Testis (tissue), 2 donors: ENCODE measurements at regions not wholly inside any gene's neighbourhood (a gene's known extent, or its start where the extent isn't known, plus 50 kb on each side); places are given as distances from the start of the nearest gene placed in this dataset.

ENCODE experiments used
- CTCF ChIP-seq, 3 experiments: fragments of 450-650 bp in 2 of 3; fragments of 200-600 bp in 1 of 3; sonication (generic) in 1 of 3; IDR thresholded peaks; one replicate each; pipeline ENCODE4 v1.5.1; 2016 to 2019; ENCODE audit warnings: antibody characterized with exemption in 3 of 3, mild to moderate bottlenecking in 2 of 3, moderate library complexity in 1 of 3
- POLR2A ChIP-seq: fragments of 450-650 bp; IDR thresholded peaks from one replicate; pipeline ENCODE4 v1.6.1; 2017; ENCODE audit warnings: antibody characterized with exemption, mild to moderate bottlenecking, moderate library complexity

DNA sequence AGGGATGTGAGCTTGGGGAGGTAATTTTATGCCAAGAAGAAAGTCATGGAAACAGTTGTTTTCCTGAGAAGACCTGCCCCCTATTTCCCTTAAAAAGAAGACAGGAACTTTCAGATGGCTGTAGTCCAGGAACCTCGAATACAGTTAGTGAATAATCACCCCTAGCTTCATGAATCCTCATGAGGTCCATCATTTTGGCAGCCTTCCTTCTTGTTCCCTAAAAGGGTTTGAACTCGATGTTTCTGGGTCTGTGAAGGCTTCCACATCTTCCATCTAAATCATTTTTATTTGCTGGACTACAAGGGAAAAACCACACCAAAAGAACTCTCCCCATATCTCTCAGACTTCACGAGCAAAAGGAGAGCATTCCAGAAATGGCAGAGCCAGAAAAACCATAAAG, 290.8 kb downstream of the SLC4A3 start:
- TF ChIP-seq CTCF (IDR thresholded peaks at IDR 0.05) (no peak), POLR2A (no peak)
